ENCODE measurements at regions not wholly inside any gene's neighbourhood (a gene's known extent, or its start where the extent isn't known, plus 50 kb on each side); places are given as distances from the start of the nearest gene placed in this dataset.

- no peak for DNase-seq (ENCODE audit: low read depth, low spot score)
- no peak for TF ChIP-seq CTCF (IDR thresholded peaks at IDR 0.05; ENCODE audit: insufficient read depth, low read length, missing control alignments)
- H3K4me3 ChIP-seq (ENCODE audit: low read depth, low read length), result no peak overlapping the region
- POLR2A ChIA-PET, result no interaction called here
- CTCF ChIA-PET, result no interaction called here
Measured at GRCh38 chr4:32991663-32992062, 2271.5 kb downstream of the PCDH7 start.

GRCh38 chr4:32994981-32995881 is 2275.1 kb downstream of the PCDH7 start:
- POLR2A ChIA-PET, result no interaction called here
- no peak for TF ChIP-seq CTCF (IDR thresholded peaks at IDR 0.05; ENCODE audit: insufficient read depth, low read length, missing control alignments)
- CTCF ChIA-PET, result no interaction called here
- no peak for DNase-seq (ENCODE audit: low read depth, low spot score)
- H3K4me3 ChIP-seq (ENCODE audit: low read depth, low read length), result no peak overlapping the region

GRCh38 chr4:33013282-33013681 is 2293.1 kb downstream of the PCDH7 start:
- DNase-seq (ENCODE audit: low read depth, low spot score), result no peak
- CTCF ChIA-PET, result no interaction called here
- H3K4me3 ChIP-seq (ENCODE audit: low read depth, low read length), result no peak overlapping the region
- POLR2A ChIA-PET, result no interaction called here
- no peak for TF ChIP-seq CTCF (IDR thresholded peaks at IDR 0.05; ENCODE audit: insufficient read depth, low read length, missing control alignments)

GRCh38 chr4:33025236-33025635 is 2305.1 kb downstream of the PCDH7 start:
- ChIA-PET POLR2A (no interaction called here), CTCF (no interaction called here)
- no peak overlapping the region for H3K4me3 ChIP-seq (ENCODE audit: low read depth, low read length)
- no peak for DNase-seq (ENCODE audit: low read depth, low spot score)
- no peak for TF ChIP-seq CTCF (IDR thresholded peaks at IDR 0.05; ENCODE audit: insufficient read depth, low read length, missing control alignments)

- CTCF ChIA-PET, result no interaction called here
- no peak overlapping the region for H3K4me3 ChIP-seq (ENCODE audit: low read depth, low read length)
- POLR2A ChIA-PET, result no interaction called here
- no peak for TF ChIP-seq CTCF (IDR thresholded peaks at IDR 0.05; ENCODE audit: insufficient read depth, low read length, missing control alignments)
- DNase-seq (ENCODE audit: low read depth, low spot score), result no peak
Measured at GRCh38 chr4:33029976-33030375, 2309.8 kb downstream of the PCDH7 start.

GRCh38 chr4:33031328-33031727 is 2311.2 kb downstream of the PCDH7 start:
- CTCF ChIA-PET, result no interaction called here
- no peak overlapping the region for H3K4me3 ChIP-seq (ENCODE audit: low read depth, low read length)
- POLR2A ChIA-PET, result no interaction called here
- no peak for DNase-seq (ENCODE audit: low read depth, low spot score)
- no peak for TF ChIP-seq CTCF (IDR thresholded peaks at IDR 0.05; ENCODE audit: insufficient read depth, low read length, missing control alignments)
